ENCODE measurements at regions not wholly inside any gene's neighbourhood (a gene's known extent, or its start where the extent isn't known, plus 50 kb on each side); places are given as distances from the start of the nearest gene placed in this dataset.

DNA sequence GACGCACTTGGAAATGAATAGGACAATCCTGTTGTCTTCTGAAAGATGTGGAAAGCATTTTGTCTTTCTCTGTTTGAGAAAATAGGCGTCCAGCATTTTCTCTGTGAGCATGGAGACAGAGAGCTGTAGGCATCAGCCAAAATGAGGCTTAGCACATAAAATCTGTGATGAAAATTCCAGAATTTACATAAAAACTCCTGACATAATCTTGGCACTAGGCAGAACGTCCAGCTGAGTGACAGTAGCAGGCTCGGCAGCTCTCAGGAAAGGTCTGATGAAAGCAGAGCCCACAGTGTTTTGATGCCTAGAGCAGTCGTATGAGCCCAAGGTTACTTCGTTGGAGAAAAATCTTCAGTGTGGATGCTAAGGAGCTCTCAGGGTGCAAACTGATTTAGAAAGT, 543.3 kb upstream of the MAP3K7 start:
- intact Hi-C loops (cut with DNase I) = no loop called here
- Histone ChIP-seq H3K4me3 (replicated peaks in 1 of 3) (no peak overlapping the region), H3K27ac (no peak overlapping the region), H3K4me1 (no peaks in the 10 kb centered on the region), H3K9me3 (no peaks in the 10 kb centered on the region), H3K27me3 (no peaks in the 10 kb centered on the region), H3K36me3 (no peaks in the 10 kb centered on the region)
- no peak for DNase-seq
- WGBS, 2 donors = 68% methylated on average over 6 of the region's 6 CpGs
- TF ChIP-seq CTCF (IDR thresholded peaks at IDR 0.05) = no peak
- no peak for TF ChIP-seq POLR2A (IDR thresholded peaks at IDR 0.05)

GRCh38 chr6:91127752-91128151, 540.9 kb upstream of the MAP3K7 start:
- no peak overlapping the region for H3K27ac ChIP-seq
- intact Hi-C loops (cut with DNase I) = no loop called here
- TF ChIP-seq CTCF (IDR thresholded peaks at IDR 0.05) = no peak
- no peak for TF ChIP-seq POLR2A (IDR thresholded peaks at IDR 0.05)
- H3K27me3 ChIP-seq = no peaks in the 10 kb centered on the region
- H3K36me3 ChIP-seq = no peaks in the 10 kb centered on the region
- no peak for DNase-seq
- no peaks in the 10 kb centered on the region for H3K4me1 ChIP-seq
- H3K4me3 ChIP-seq (replicated peaks in 1 of 3) = no peak overlapping the region
- no peaks in the 10 kb centered on the region for H3K9me3 ChIP-seq

GRCh38 chr6:91126876-91127275, 540.0 kb upstream of the MAP3K7 start:
- WGBS, 2 donors = 91 to 95% methylated on average over 5 of the region's 5 CpGs
- TF ChIP-seq CTCF (IDR thresholded peaks at IDR 0.05) = no peak
- TF ChIP-seq POLR2A (IDR thresholded peaks at IDR 0.05) = no peak
- H3K36me3 ChIP-seq = no peaks in the 10 kb centered on the region
- no peak overlapping the region for H3K4me3 ChIP-seq (replicated peaks in 1 of 3)
- no peaks in the 10 kb centered on the region for H3K27me3 ChIP-seq
- DNase-seq = no peak
- intact Hi-C loops (cut with DNase I) = no loop called here
- H3K27ac ChIP-seq = no peak overlapping the region
- no peaks in the 10 kb centered on the region for H3K4me1 ChIP-seq
- H3K9me3 ChIP-seq = no peaks in the 10 kb centered on the region

- no peak for TF ChIP-seq CTCF (IDR thresholded peaks at IDR 0.05)
- TF ChIP-seq POLR2A (IDR thresholded peaks at IDR 0.05) = no peak
- DNase-seq = no peak
- intact Hi-C loops (cut with DNase I) = no loop called here
Measured at GRCh38 chr6:91117550-91117949, 530.7 kb upstream of the MAP3K7 start.

GRCh38 chr6:91114123-91114708, 527.3 kb upstream of the MAP3K7 start:
- Histone ChIP-seq H3K9me3 (no peaks in the 10 kb centered on the region), H3K4me1 (no peaks in the 10 kb centered on the region), H3K36me3 (no peaks in the 10 kb centered on the region), H3K27ac (no peak overlapping the region), H3K4me3 (replicated peaks in 1 of 3) (no peak overlapping the region), H3K27me3 (no peaks in the 10 kb centered on the region)
- no peak for DNase-seq
- intact Hi-C loops (cut with DNase I) = no loop called here
- WGBS, 2 donors = 92 to 94% methylated on average over 2 of the region's 2 CpGs
- no peak for TF ChIP-seq CTCF (IDR thresholded peaks at IDR 0.05)
- TF ChIP-seq POLR2A (IDR thresholded peaks at IDR 0.05) = no peak

More at GRCh38 chr6:91117550-91117949, 530.7 kb upstream of the MAP3K7 start:
- H3K9me3 ChIP-seq = no peaks in the 10 kb centered on the region
- no peaks in the 10 kb centered on the region for H3K36me3 ChIP-seq
- H3K27ac ChIP-seq = no peak overlapping the region
- no peaks in the 10 kb centered on the region for H3K4me1 ChIP-seq
- no peak overlapping the region for H3K4me3 ChIP-seq (replicated peaks in 1 of 3)
- no peaks in the 10 kb centered on the region for H3K27me3 ChIP-seq

Measured in thyroid gland (tissue), 4 donors.